ENCODE measurements at regions not wholly inside any gene's neighbourhood (a gene's known extent, or its start where the extent isn't known, plus 50 kb on each side); places are given as distances from the start of the nearest gene placed in this dataset.

DNA sequence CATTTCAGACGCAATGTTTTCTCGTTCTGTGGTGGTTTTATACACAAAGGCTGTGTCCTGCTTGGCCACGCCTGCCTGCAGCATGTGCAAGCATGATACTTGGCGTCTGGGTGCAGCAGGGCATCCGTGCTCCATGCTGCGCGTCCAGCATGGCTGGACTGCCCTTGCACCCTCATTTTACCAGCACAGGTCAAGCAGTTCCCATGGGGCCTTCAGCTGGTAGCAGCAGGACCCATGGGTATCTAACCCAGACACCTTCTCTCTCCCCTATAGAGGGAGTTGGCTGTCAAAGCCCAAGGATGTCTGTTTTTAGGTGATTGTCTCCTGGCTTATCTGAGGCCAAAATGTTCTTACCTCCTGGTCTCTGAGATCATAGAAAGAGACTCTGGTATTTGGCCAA lies 158.3 kb upstream of the PITX1 start:
- TF ChIP-seq, protein P1, sequence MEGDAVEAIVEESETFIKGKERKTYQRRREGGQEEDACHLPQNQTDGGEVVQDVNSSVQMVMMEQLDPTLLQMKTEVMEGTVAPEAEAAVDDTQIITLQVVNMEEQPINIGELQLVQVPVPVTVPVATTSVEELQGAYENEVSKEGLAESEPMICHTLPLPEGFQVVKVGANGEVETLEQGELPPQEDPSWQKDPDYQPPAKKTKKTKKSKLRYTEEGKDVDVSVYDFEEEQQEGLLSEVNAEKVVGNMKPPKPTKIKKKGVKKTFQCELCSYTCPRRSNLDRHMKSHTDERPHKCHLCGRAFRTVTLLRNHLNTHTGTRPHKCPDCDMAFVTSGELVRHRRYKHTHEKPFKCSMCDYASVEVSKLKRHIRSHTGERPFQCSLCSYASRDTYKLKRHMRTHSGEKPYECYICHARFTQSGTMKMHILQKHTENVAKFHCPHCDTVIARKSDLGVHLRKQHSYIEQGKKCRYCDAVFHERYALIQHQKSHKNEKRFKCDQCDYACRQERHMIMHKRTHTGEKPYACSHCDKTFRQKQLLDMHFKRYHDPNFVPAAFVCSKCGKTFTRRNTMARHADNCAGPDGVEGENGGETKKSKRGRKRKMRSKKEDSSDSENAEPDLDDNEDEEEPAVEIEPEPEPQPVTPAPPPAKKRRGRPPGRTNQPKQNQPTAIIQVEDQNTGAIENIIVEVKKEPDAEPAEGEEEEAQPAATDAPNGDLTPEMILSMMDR (IDR thresholded peaks at IDR 0.05), result no peak
- TF ChIP-seq POLR2A (IDR thresholded peaks at IDR 0.05), result no peak
- intact Hi-C loops (cut with DNase I; ENCODE audit: low total_unique reads), result no loop called here
- H3K4me3 ChIP-seq (ENCODE audit: low read depth, poor library complexity, severe bottlenecking), result no peak overlapping the region
- peak in 1 of 2 donors; percentile 68 for DNase-seq (ENCODE audit: low spot score in 2 of 2)
- 78 to 83% methylated on average over 7 of the region's 7 CpGs for WGBS, 2 donors

GRCh38 chr5:135191084-135191826 lies 157.2 kb upstream of the PITX1 start:
- 23 to 27% methylated on average over 22 to 28 of the region's 54 CpGs for WGBS, 2 donors
- TF ChIP-seq POLR2A (IDR thresholded peaks at IDR 0.05), result no peak
- TF ChIP-seq, protein P1 (IDR thresholded peaks at IDR 0.05), result peak in 1 of 3 donors; percentile 46
- intact Hi-C loops (cut with DNase I; ENCODE audit: low total_unique reads), result no loop called here
- DNase-seq (ENCODE audit: low spot score in 2 of 2), result peak; percentile 35 to 90
- no peak overlapping the region for H3K4me3 ChIP-seq (ENCODE audit: low read depth, poor library complexity, severe bottlenecking)

GRCh38 chr5:135190416-135191083 lies 156.5 kb upstream of the PITX1 start:
- no peak for DNase-seq (ENCODE audit: low spot score in 2 of 2)
- H3K4me3 ChIP-seq (ENCODE audit: low read depth, poor library complexity, severe bottlenecking), result no peak overlapping the region
- 75 to 80% methylated on average over 22 of the region's 22 CpGs for WGBS, 2 donors

GRCh38 chr5:135189024-135189423 lies 155.0 kb upstream of the PITX1 start:
- TF ChIP-seq POLR2A (IDR thresholded peaks at IDR 0.05), result no peak
- TF ChIP-seq, protein P1 (IDR thresholded peaks at IDR 0.05), result no peak

More at GRCh38 chr5:135190416-135191083, 156.5 kb upstream of the PITX1 start:
- intact Hi-C loops (cut with DNase I; ENCODE audit: low total_unique reads), result no loop called here
- TF ChIP-seq POLR2A (IDR thresholded peaks at IDR 0.05), result no peak
- TF ChIP-seq, protein P1 (IDR thresholded peaks at IDR 0.05), result no peak

GRCh38 chr5:135188233-135188914 lies 154.3 kb upstream of the PITX1 start:
- no peak overlapping the region for H3K4me3 ChIP-seq (ENCODE audit: low read depth, poor library complexity, severe bottlenecking)
- DNase-seq (ENCODE audit: low spot score in 2 of 2), result no peak
- 80 to 87% methylated on average over 4 of the region's 4 CpGs for WGBS, 2 donors
- TF ChIP-seq, protein P1 (IDR thresholded peaks at IDR 0.05), result no peak
- no peak for TF ChIP-seq POLR2A (IDR thresholded peaks at IDR 0.05)
- intact Hi-C loops (cut with DNase I; ENCODE audit: low total_unique reads), result loop anchor here (10.0 kb wide), 1 partner anchor 274 kb away; no protein-coding TSS in a partner anchor

More at GRCh38 chr5:135189024-135189423, 155.0 kb upstream of the PITX1 start:
- no peak for DNase-seq (ENCODE audit: low spot score in 2 of 2)
- WGBS, 2 donors, result 81 to 87% methylated on average over 13 of the region's 13 CpGs
- intact Hi-C loops (cut with DNase I; ENCODE audit: low total_unique reads), result loop anchor here (10.0 kb wide), 1 partner anchor 274 kb away; no protein-coding TSS in a partner anchor
- no peak overlapping the region for H3K4me3 ChIP-seq (ENCODE audit: low read depth, poor library complexity, severe bottlenecking)

Measured in lower leg skin (tissue), 4 donors.